A204.1 (cell line): ENCODE measurements at regions not wholly inside any gene's neighbourhood (a gene's known extent, or its start where the extent isn't known, plus 50 kb on each side); places are given as distances from the start of the nearest gene placed in this dataset.
"Not testable (repeated sequence)": the region's sequence is repeated elsewhere in the genome, so short reads cannot be mapped to it uniquely, and the experiment has no call there.

Experiments
- FAIRE-seq: peaks from 2 replicates; lab custom pipeline; 2012; peaks lifted over from hg19 to GRCh38; lab: Jason Lieb, UNC

GRCh38 chr4:81595287-81595686 lies 123.6 kb upstream of the RASGEF1B start:
- FAIRE-seq: no peak

- FAIRE-seq: no peak
Observed at GRCh38 chr4:81594490-81595159, 122.9 kb upstream of the RASGEF1B start.

- no peak for FAIRE-seq
Observed at GRCh38 chr4:81592701-81593100, 121.0 kb upstream of the RASGEF1B start.

GRCh38 chr4:81590596-81590995 lies 118.9 kb upstream of the RASGEF1B start:
- FAIRE-seq: no peak

- FAIRE-seq: no peak
Observed at GRCh38 chr4:81589262-81589661, 117.6 kb upstream of the RASGEF1B start.

- FAIRE-seq: no peak
Observed at GRCh38 chr4:81586706-81587105, 115.0 kb upstream of the RASGEF1B start.

GRCh38 chr4:81580994-81581374 lies 109.3 kb upstream of the RASGEF1B start:
- not testable (repeated sequence) for FAIRE-seq

GRCh38 chr4:81580346-81580993 lies 108.8 kb upstream of the RASGEF1B start:
- FAIRE-seq: no peak

- FAIRE-seq: no peak
Observed at GRCh38 chr4:81577392-81577791, 105.7 kb upstream of the RASGEF1B start.

- no peak for FAIRE-seq
Observed at GRCh38 chr4:81574991-81575390, 103.3 kb upstream of the RASGEF1B start.

- FAIRE-seq: no peak
Observed at GRCh38 chr4:81573840-81574239, 102.1 kb upstream of the RASGEF1B start.

GRCh38 chr4:81572402-81572801 lies 100.7 kb upstream of the RASGEF1B start:
- no peak for FAIRE-seq

- FAIRE-seq: no peak
Observed at GRCh38 chr4:81571105-81571504, 99.4 kb upstream of the RASGEF1B start.

- no peak for FAIRE-seq
Observed at GRCh38 chr4:81566161-81566591, 94.5 kb upstream of the RASGEF1B start.

GRCh38 chr4:81565142-81565870 lies 93.6 kb upstream of the RASGEF1B start:
- FAIRE-seq: no peak

- no peak for FAIRE-seq
Observed at GRCh38 chr4:81564025-81564424, 92.3 kb upstream of the RASGEF1B start.

- no peak for FAIRE-seq
Observed at GRCh38 chr4:81562093-81562492, 90.4 kb upstream of the RASGEF1B start.

- no peak for FAIRE-seq
Observed at GRCh38 chr4:81557306-81557705, 85.6 kb upstream of the RASGEF1B start.

GRCh38 chr4:81555489-81555888 lies 83.8 kb upstream of the RASGEF1B start:
- FAIRE-seq: no peak

- no peak for FAIRE-seq
Observed at GRCh38 chr4:81552086-81552485, 80.4 kb upstream of the RASGEF1B start.

GRCh38 chr4:81550388-81550859 lies 78.7 kb upstream of the RASGEF1B start:
- no peak for FAIRE-seq

- no peak for FAIRE-seq
Observed at GRCh38 chr4:81549984-81550383, 78.3 kb upstream of the RASGEF1B start.

- no peak for FAIRE-seq
Observed at GRCh38 chr4:81546777-81547176, 75.1 kb upstream of the RASGEF1B start.
